ENCODE measurements at regions not wholly inside any gene's neighbourhood (a gene's known extent, or its start where the extent isn't known, plus 50 kb on each side); places are given as distances from the start of the nearest gene placed in this dataset.

DNA sequence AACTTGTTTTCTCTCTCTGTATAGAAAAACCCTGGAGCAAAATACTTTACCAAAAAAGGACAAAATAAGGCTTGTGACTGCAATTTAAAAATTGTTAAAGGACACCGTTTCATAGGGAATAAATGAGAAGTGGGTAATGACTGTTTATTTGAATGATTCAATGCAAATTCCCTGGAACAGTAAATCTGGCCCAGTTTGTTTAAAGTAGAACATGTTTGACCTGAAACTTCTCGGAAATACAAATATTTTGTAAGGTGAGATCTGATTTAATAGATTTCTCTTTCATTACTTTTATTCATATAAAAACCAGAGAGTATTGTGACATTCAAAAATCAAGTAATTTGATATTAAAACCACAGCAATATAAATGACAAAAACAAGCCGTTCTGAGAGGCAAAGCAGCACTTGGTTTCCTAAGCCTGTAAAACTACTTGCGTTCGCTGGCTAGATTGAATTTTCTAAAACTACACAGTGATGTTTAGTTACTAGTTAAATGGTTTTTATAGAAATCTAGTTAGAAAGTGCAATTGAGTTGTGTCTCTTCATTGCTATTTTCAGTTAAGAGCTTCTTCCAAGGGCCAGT, 76.8 kb upstream of the PITRM1 start:
- 51 to 75% (median 71%) methylated on average over 5 of the region's 5 CpGs for WGBS, 3 donors
- no peak overlapping the region for H3K27ac ChIP-seq (ENCODE audit: low read depth, low read length)

- H3K27ac ChIP-seq (ENCODE audit: low read depth, low read length) = no peak overlapping the region
These were observed 76.1 kb upstream of the PITRM1 start for GRCh38 chr10:3248526-3249306.

DNA sequence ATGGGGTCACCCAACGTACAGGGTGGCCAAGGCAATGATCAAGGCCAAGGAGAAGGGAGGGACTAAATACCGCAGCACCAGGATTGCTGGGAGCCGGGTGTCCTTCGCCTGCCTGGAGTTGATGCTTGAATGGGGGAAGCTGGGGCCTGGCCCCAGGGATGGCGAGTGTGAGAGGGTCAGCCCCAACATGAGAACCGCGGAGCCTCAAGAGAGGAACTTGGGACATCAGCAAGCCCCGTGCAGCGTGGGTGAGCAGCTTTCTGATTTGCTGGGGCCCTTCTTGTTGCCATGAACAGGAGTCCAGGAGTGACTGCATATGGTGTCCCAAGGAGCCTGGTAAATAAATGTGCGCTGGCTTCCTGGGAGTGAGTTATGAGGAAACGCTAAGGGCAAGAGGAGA, 72.8 kb upstream of the PITRM1 start:
- WGBS, 3 donors = 90 to 97% (median 94%) methylated on average over 11 of the region's 11 CpGs

More at GRCh38 chr10:3248526-3249306, 76.1 kb upstream of the PITRM1 start:
- 24 to 27% (median 27%) methylated on average over 6 of the region's 6 CpGs for WGBS, 3 donors

DNA sequence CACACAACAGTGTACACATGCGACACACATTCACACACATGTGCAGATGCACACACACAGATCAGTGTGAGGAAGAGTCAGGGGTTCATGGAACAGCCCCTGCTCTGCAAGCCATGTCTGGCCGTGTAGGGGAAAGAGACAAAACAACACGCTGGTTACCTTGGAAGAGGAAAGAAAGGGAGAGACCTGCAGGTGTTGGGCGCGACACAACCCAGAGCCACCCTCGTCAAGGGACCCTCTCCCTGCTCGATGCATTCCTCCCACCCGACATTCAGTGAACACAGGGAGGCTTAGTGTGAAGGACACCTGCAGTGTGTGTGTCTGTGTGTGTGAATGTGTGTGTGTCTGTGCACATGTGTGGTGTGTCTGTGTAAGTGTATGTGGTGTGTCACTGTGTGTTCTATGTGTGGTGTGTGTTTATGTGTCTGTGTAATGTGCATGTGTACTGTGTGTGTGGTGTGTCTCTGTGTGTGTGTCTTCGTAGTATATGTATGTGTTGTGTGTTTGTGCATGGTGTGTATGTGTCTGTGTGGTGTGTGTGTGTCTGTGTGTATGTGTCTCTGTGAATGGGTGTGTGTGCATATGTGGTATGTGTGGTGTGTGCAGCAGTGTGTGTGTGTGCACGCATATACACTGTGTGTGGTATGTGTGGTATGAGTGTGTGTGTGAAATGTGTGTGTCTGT, 69.5 kb upstream of the PITRM1 start:
- WGBS, 3 donors = 77 to 91% (median 83%) methylated on average over 10 of the region's 10 CpGs

More for the DNA sequence above, 72.8 kb upstream of the PITRM1 start:
- no peak overlapping the region for H3K27ac ChIP-seq (ENCODE audit: low read depth, low read length)

GRCh38 chr10:3241274-3241921, 68.8 kb upstream of the PITRM1 start:
- H3K27ac ChIP-seq (ENCODE audit: low read depth, low read length) = no peak overlapping the region
- WGBS, 3 donors = 68 to 89% (median 84%) methylated on average over 24 of the region's 24 CpGs

More for the DNA sequence above, 69.5 kb upstream of the PITRM1 start:
- no peak overlapping the region for H3K27ac ChIP-seq (ENCODE audit: low read depth, low read length)

DNA sequence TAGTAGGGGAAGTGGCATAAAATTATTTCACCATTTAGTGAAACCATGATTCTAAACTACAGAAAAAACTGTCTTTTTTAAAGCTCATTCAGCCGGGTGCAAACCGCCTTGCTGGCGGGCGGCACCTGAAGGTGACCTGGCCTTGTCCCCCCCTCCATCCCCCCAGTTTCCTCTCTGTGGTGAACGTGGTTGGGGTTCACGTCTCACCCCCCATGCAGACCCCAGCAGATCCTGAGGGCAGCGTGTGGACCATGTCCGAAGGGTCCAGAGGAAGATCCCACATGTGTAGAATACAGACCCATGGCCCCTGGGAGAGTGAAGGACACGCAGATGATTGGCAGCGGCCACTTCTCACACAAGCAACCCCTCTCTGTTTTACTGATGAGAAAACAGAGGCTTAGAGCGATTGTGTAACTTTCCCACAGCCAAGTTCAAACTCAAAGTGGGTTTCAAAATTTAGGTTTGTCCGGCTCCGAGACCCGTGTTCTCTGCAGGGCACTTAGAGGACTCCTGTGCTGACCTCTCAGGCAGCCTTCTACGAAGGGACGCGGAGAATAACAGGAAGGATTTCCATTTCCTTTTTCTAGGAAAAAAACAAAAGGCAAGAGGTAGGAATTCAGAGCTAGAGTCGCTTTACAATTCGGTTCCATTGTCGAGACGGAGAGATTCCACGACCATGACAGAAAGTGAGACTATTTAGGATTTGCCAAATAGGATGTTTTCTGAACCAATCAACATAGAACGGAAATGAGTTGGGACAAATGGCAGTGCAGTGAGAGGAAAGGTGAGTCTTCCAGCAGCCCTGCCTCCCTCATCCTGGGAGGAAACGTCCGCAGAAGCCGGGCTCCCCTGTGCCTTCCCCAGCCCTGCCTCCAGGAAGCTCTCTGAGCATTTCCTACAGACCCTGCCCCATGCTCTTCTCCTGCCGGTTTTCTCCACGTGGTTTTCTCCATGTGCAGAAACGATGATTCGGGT, 67.6 kb upstream of the PITRM1 start:
- WGBS, 3 donors = 57 to 64% (median 58%) methylated on average over 30 of the region's 30 CpGs
- no peak overlapping the region for H3K27ac ChIP-seq (ENCODE audit: low read depth, low read length)

- 30% methylated on average over 35 of the region's 35 CpGs for WGBS, 3 donors
- H3K27ac ChIP-seq (ENCODE audit: low read depth, low read length) = no peak overlapping the region
These were observed 66.7 kb upstream of the PITRM1 start for GRCh38 chr10:3239066-3239919.

DNA sequence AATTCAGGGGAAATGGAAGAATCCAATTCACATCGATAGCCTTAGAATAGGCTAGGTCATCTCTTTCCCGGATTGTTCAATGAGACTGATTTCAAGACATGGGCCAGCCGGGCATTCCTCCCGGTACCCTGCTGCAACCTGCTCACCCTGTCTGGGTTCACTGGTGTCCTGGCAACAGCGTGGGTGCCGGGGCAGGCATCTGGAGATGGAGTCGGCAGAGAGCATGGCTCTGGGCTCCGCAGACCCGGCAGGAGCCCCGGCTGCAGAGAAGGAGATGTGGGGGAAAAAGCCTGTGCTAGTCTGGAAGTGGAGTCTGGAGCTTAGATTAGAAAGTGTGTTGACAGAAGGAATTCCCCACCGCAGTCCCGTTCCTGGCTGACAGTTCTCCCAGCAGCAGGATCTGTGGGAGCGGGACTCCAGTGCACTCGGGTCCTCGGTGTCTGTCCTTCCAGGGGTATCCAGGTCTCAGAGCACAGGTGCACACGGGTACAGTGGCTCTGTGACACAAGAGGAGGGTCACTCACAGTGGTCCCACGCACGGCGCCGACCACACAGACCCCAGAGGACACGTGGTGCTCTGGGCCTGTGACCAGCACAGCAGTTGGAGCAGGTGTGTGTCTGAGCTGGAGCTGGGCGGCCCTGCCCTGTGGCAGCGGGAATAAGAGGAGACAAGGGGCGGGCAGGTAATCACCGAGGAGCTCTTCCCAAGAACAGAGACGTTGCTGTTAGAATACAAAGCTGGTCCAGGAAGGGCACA, 65.7 kb upstream of the PITRM1 start:
- no peak overlapping the region for H3K27ac ChIP-seq (ENCODE audit: low read depth, low read length)

GRCh38 chr10:3237530-3237929, 64.9 kb upstream of the PITRM1 start:
- WGBS, 3 donors = 86 to 95% (median 94%) methylated on average over 13 of the region's 13 CpGs
- H3K27ac ChIP-seq (ENCODE audit: low read depth, low read length) = no peak overlapping the region

More for the DNA sequence above, 65.7 kb upstream of the PITRM1 start:
- WGBS, 3 donors = 58 to 84% (median 81%) methylated on average over 25 to 26 of the region's 26 CpGs

DNA sequence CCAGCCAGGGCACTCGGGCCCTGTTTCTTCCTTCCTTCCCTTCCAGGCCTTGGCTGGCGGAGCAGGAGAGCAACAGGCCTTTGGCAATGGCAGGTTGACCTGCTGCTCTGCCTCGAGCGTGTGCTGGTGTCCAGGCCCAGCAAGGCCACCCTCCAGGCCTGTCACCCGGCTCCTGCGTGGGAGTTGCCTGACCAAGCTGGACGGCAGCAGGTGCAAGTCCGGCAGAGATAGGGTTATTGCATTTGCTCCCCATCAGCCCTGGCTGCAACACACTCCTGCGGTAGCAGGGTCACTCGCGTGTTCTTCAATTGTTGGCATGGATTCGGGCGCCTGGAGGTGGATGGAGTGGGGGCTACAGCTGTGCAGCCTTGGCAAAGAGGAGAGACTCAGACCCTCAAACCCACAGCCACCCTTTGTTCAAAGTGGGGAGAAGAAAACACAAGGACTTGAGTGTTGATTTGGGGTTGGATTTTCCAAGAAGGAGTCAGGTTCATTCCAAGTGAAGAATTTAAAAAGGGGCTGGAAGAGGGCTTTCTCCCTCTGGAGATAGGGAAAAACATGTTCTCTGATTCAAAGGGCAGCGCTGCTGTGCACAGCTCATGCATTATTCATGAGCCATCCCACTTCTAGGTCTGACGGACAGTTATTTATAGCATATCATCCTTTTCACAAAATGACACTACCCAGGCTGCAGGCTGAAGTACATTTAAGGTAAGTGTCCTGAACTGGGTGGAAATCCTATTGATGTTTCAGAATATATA, 64.2 kb upstream of the PITRM1 start:
- WGBS, 3 donors = 77 to 87% (median 85%) methylated on average over 15 of the region's 15 CpGs
- no peak overlapping the region for H3K27ac ChIP-seq (ENCODE audit: low read depth, low read length)

DNA sequence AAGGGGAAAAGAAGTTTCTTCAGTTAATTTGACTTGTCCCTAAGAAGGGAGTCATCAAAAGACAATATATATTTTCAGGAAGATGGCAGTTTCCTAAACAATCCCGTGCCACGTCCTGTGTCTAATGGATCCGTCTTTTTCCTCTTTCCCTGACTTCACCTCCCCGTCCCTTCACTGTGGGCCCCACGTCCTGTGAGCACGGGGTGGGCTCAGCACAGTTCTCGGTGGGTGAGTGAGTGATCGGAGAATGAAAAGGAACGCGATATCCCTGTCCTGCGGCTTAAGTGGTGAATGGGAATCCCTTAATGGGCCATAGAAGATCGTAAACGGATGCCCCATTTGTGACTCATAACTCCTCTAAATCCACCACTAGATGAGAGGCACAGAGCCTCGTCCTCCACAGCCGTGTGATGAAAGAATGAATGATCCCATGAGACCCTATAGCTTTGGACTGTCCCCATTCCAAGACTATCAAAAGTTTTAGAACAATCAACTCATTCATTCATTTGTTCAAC, 63.5 kb upstream of the PITRM1 start:
- WGBS, 3 donors = 79 to 88% (median 86%) methylated on average over 15 of the region's 15 CpGs

DNA sequence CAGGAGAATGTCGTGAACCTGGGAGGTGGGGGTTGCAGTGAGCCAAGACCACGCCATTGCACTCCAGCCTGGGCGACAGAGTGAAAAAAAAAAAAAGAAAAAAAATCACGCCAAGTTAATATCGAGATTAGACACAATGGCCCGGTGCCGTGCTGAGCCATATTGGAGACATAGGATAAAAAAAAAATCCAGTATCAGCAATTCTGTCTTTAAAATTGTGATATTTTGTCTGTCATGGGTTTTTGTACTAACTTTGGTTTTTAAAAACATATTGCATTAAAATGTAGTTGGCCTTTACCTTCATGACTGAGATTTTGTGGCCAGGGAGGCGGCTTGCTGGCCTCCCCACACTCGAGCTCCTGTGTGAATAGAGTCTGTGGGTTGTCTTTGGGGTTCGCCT, 62.8 kb upstream of the PITRM1 start:
- WGBS, 3 donors = 78 to 93% (median 86%) methylated on average over 10 of the region's 10 CpGs

More for the DNA sequence above, 63.5 kb upstream of the PITRM1 start:
- H3K27ac ChIP-seq (ENCODE audit: low read depth, low read length) = no peak overlapping the region

DNA sequence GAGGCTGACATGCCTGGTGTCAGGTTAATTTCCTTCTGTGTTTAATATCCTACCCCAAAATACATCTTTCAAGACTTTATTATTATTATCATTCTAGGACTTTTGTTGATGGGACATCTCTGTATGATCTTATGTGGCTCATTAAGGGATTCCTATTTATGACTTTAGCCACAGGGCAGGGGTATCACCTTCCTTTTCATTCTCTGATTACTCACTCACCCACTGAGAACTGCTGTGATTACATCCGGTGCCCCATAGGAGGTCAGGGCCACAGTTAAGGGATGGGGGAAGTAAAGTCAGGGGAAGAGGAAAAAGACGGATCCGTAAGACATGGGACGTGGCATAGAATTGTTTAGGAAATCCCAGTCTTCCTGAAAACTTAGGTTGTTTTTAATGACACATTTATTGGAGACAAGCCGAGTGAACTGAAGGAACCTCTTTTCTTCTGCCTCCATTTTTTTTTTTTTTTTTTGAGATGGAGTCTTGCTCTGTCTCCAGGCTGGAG, 61.0 kb upstream of the PITRM1 start:
- WGBS, 3 donors = 66 to 83% (median 72%) methylated on average over 5 of the region's 5 CpGs
- H3K27ac ChIP-seq (ENCODE audit: low read depth, low read length) = no peak overlapping the region

More for the DNA sequence above, 62.8 kb upstream of the PITRM1 start:
- H3K27ac ChIP-seq (ENCODE audit: low read depth, low read length) = no peak overlapping the region

DNA sequence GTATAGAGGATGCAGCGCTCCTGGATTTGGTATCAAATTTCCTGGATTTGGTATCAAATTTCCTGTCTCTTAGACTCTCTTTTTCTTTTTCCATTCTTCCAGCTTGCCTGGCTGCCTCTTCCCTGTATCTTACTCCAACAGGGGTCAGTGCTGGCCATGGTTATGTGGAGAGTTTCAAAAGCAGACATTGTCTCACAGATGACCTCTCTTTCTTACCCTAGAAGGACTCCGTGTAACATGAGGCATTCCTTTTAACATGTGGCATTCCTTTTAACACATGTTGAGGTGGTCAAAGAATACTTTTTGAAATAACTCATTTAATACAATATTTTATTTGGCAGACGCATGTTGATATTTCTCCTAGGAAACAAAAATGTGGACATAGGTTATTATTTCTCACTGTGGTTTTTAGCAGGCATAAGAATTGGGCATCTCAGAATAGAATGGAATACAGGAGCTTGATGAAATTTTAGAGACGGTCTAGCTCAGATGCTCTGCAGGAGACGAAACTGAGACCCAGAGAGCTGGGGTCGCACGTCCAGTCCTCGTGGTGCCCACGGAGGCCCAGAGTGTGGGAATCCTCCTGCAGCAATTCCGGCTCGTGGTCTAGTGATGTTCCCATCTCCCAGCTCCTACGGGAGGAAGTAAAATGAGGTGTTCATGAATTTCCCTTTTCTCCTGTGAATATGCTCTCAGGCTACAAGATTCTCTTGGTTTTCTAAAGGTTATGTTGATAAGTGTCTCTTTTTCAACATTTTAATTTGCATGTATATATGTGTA, 59.6 kb upstream of the PITRM1 start:
- no peak overlapping the region for H3K27ac ChIP-seq (ENCODE audit: low read depth, low read length)
- 81 to 94% (median 93%) methylated on average over 12 of the region's 12 CpGs for WGBS, 3 donors

All from adipose tissue (tissue), 3 donors.